ENCODE measurements at regions not wholly inside any gene's neighbourhood (a gene's known extent, or its start where the extent isn't known, plus 50 kb on each side); places are given as distances from the start of the nearest gene placed in this dataset.
A peak's percentile ranks its signal among the peaks of the same experiment; 100 is the strongest.

DNA sequence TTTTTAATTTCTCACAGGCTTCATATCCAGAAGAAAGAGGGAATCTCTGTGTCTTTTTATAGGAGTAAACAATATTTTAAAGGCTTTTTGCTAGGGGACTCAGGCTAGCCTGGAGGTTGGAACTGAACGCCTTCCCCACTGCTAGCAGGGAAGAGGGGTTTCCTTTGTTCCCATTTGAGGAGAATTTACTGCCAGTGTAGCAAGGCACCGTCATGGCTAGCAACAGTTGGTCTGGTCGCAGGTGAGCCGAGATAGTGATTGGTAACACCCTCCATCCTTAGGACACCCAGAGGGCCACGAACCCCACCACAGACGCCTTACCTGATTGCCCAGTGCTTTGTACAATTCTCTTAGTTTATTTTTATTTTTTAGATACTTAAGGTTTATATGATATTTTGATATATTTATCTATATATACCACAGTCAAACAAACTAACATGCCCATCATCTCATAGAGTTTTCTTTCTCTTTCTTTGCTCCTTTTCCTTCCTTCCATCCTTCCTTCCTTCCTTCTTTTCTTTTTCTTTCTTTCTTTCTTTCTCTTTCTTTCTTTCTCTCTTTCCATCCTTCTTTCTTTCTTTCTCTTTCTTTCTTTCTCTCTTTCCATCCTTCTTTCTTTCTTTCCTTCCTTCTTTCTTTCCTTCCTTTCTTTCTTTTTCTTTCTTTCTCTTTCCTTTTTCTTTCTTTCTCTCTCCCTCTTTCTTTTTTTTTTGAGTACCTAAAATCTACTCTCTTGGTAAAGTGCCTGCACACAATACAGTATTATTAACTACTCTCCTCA is 219.0 kb upstream of the AKR1E2 start:
- DNase-seq (ENCODE audit: low spot score) (no peak), ATAC-seq (peak; percentile 73)
- no peaks in the 10 kb centered on the region for H3K27me3 Mint-ChIP-seq (ENCODE audit: low read depth)
- no peak overlapping the region for H3K27ac Mint-ChIP-seq
- no peak overlapping the region for H3K4me3 Mint-ChIP-seq
- no peaks in the 10 kb centered on the region for H3K4me1 Mint-ChIP-seq
- peaks cover 4% of the 10 kb centered on the region for H3K9me3 Mint-ChIP-seq
- H3K36me3 Mint-ChIP-seq: 0 out of 2 replicates have a peak, but pooled peaks cover under 1% of the 10 kb centered on the region
- ChIA-PET POLR2A (no interaction called here), CTCF (no interaction called here)
- TF ChIP-seq, protein P1, sequence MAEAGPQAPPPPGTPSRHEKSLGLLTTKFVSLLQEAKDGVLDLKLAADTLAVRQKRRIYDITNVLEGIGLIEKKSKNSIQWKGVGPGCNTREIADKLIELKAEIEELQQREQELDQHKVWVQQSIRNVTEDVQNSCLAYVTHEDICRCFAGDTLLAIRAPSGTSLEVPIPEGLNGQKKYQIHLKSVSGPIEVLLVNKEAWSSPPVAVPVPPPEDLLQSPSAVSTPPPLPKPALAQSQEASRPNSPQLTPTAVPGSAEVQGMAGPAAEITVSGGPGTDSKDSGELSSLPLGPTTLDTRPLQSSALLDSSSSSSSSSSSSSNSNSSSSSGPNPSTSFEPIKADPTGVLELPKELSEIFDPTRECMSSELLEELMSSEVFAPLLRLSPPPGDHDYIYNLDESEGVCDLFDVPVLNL (CRISPR knock-in tag; IDR thresholded peaks at IDR 0.05; ENCODE audit: borderline replicate concordance, low read depth): no peak
- TF ChIP-seq GABPB1 (CRISPR knock-in tag; IDR thresholded peaks at IDR 0.05) (no peak), ZNF396 (CRISPR knock-in tag; IDR thresholded peaks at IDR 0.05; ENCODE audit: borderline replicate concordance) (no peak), HMGA2 (CRISPR knock-in tag; IDR thresholded peaks at IDR 0.05) (no peak), GRHL2 (CRISPR knock-in tag; IDR thresholded peaks at IDR 0.05; ENCODE audit: insufficient replicate concordance, severe bottlenecking) (no peak), CDX4 (CRISPR knock-in tag; IDR thresholded peaks at IDR 0.05; ENCODE audit: borderline replicate concordance) (no peak), MXD4 (CRISPR knock-in tag; IDR thresholded peaks at IDR 0.05; ENCODE audit: borderline replicate concordance) (no peak), ZNF416 (CRISPR knock-in tag; IDR thresholded peaks at IDR 0.05) (no peak)
- TF ChIP-seq, protein P2, sequence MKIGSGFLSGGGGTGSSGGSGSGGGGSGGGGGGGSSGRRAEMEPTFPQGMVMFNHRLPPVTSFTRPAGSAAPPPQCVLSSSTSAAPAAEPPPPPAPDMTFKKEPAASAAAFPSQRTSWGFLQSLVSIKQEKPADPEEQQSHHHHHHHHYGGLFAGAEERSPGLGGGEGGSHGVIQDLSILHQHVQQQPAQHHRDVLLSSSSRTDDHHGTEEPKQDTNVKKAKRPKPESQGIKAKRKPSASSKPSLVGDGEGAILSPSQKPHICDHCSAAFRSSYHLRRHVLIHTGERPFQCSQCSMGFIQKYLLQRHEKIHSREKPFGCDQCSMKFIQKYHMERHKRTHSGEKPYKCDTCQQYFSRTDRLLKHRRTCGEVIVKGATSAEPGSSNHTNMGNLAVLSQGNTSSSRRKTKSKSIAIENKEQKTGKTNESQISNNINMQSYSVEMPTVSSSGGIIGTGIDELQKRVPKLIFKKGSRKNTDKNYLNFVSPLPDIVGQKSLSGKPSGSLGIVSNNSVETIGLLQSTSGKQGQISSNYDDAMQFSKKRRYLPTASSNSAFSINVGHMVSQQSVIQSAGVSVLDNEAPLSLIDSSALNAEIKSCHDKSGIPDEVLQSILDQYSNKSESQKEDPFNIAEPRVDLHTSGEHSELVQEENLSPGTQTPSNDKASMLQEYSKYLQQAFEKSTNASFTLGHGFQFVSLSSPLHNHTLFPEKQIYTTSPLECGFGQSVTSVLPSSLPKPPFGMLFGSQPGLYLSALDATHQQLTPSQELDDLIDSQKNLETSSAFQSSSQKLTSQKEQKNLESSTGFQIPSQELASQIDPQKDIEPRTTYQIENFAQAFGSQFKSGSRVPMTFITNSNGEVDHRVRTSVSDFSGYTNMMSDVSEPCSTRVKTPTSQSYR (CRISPR knock-in tag; IDR thresholded peaks at IDR 0.05): no peak

DNA sequence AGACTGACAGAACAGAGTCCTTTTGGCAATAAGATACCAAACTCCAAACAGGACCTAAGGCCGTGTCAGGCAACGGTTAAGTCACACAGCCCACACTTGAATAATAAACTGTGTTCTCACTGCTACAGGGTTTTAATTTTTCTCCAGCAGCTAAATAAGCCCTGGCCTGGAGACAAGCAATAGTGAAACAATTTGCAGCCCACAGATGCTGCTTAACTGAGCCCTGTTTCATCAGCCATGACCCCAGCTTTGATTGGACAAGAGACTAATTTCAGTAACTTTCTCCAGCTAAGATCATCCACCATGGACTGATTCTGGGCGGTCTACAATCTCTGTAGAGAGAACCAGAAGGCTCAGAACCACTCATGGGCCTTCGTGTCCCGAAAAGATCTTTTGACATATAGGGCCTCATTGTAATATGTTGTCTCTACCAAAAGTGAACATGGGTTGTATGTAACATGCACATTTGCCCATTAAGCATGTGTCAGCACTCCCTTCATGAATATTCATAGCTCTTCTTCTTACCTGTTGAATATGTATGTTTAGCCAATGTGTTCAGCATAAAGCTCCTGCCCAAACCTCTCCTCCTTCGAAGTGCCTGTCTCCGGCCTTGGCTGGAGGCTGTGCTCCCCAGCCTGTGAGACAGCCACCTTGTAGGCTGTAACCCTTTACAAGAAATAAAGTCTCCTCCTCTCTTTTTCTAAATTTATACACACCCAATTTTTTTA is 223.1 kb upstream of the AKR1E2 start:
- CTCF ChIA-PET: no interaction called here
- no peaks in the 10 kb centered on the region for H3K4me1 Mint-ChIP-seq
- no peak for ATAC-seq

More for the DNA sequence above, 223.1 kb upstream of the AKR1E2 start:
- no peak for DNase-seq (ENCODE audit: low spot score)
- TF ChIP-seq ESRRA (CRISPR knock-in tag; IDR thresholded peaks at IDR 0.05; ENCODE audit: borderline replicate concordance) (no peak), ELF4 (CRISPR knock-in tag; IDR thresholded peaks at IDR 0.05; ENCODE audit: low read depth) (no peak), FOXP4 (CRISPR knock-in tag; IDR thresholded peaks at IDR 0.05) (no peak), ZNF232 (CRISPR knock-in tag; IDR thresholded peaks at IDR 0.05) (no peak), JUN (CRISPR knock-in tag; IDR thresholded peaks at IDR 0.05) (no peak)
- TF ChIP-seq, protein P3, sequence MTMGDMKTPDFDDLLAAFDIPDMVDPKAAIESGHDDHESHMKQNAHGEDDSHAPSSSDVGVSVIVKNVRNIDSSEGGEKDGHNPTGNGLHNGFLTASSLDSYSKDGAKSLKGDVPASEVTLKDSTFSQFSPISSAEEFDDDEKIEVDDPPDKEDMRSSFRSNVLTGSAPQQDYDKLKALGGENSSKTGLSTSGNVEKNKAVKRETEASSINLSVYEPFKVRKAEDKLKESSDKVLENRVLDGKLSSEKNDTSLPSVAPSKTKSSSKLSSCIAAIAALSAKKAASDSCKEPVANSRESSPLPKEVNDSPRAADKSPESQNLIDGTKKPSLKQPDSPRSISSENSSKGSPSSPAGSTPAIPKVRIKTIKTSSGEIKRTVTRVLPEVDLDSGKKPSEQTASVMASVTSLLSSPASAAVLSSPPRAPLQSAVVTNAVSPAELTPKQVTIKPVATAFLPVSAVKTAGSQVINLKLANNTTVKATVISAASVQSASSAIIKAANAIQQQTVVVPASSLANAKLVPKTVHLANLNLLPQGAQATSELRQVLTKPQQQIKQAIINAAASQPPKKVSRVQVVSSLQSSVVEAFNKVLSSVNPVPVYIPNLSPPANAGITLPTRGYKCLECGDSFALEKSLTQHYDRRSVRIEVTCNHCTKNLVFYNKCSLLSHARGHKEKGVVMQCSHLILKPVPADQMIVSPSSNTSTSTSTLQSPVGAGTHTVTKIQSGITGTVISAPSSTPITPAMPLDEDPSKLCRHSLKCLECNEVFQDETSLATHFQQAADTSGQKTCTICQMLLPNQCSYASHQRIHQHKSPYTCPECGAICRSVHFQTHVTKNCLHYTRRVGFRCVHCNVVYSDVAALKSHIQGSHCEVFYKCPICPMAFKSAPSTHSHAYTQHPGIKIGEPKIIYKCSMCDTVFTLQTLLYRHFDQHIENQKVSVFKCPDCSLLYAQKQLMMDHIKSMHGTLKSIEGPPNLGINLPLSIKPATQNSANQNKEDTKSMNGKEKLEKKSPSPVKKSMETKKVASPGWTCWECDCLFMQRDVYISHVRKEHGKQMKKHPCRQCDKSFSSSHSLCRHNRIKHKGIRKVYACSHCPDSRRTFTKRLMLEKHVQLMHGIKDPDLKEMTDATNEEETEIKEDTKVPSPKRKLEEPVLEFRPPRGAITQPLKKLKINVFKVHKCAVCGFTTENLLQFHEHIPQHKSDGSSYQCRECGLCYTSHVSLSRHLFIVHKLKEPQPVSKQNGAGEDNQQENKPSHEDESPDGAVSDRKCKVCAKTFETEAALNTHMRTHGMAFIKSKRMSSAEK (CRISPR knock-in tag; IDR thresholded peaks at IDR 0.05; ENCODE audit: borderline replicate concordance): no peak
- POLR2A ChIA-PET: no interaction called here
- Mint-ChIP-seq H3K27me3 (ENCODE audit: low read depth) (no peaks in the 10 kb centered on the region), H3K4me3 (no peak overlapping the region), H3K27ac (no peak overlapping the region), H3K9me3 (peaks cover 11% of the 10 kb centered on the region), H3K36me3 (peaks cover 7% of the 10 kb centered on the region)
